OCI-LY3 (cell line): ENCODE measurements at regions not wholly inside any gene's neighbourhood (a gene's known extent, or its start where the extent isn't known, plus 50 kb on each side); places are given as distances from the start of the nearest gene placed in this dataset.

Source experiments
- EZH2phosphoT487 ChIP-seq: fragments of 200-600 bp; shearing (Covaris generic); IDR thresholded peaks from 2 replicates; pipeline ENCODE4 v1.6.1; 2018; ENCODE audit warnings: antibody characterized with exemption, mixed run types, low read depth
- TF ChIP-seq, protein P1 (sequence below): fragments of 200-600, 300-600 bp; sonication (generic); IDR thresholded peaks from 2 replicates; pipeline ENCODE4 v1.5.1; 2014; ENCODE audit warnings: antibody characterized with exemption, low read length, low read depth

DNA sequence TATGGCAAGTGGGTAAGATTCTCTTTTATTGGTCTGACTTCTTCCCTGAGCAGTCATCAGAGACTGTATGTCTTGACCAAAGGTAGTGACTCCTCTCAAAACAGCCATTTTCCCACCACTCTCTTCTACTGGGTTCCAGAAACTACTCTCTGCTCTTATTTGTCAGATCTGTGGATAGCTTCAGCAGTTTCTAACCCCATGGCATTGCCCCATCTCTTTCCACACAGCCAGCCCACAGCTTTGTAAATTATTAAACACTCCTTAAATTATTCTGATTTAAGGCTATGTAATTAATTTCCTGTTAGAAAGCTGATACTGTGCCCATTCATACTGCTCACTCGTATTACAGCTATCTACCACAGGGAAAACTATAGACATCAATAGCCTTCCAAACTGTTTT lies 138.4 kb upstream of the CNR1 start:
- TF ChIP-seq, protein P1, sequence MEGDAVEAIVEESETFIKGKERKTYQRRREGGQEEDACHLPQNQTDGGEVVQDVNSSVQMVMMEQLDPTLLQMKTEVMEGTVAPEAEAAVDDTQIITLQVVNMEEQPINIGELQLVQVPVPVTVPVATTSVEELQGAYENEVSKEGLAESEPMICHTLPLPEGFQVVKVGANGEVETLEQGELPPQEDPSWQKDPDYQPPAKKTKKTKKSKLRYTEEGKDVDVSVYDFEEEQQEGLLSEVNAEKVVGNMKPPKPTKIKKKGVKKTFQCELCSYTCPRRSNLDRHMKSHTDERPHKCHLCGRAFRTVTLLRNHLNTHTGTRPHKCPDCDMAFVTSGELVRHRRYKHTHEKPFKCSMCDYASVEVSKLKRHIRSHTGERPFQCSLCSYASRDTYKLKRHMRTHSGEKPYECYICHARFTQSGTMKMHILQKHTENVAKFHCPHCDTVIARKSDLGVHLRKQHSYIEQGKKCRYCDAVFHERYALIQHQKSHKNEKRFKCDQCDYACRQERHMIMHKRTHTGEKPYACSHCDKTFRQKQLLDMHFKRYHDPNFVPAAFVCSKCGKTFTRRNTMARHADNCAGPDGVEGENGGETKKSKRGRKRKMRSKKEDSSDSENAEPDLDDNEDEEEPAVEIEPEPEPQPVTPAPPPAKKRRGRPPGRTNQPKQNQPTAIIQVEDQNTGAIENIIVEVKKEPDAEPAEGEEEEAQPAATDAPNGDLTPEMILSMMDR, result no peak
- no peak for TF ChIP-seq EZH2phosphoT487
